HG02885 (cell line): ENCODE measurements at regions not wholly inside any gene's neighbourhood (a gene's known extent, or its start where the extent isn't known, plus 50 kb on each side); places are given as distances from the start of the nearest gene placed in this dataset.
"Not testable (repeated sequence)": the region's sequence is repeated elsewhere in the genome, so short reads cannot be mapped to it uniquely, and the experiment has no call there.

Source experiments
- ATAC-seq: cut with Tn5 transposase; IDR thresholded peaks from one replicate; pipeline ENCODE4 v1.9.1; 2021; ENCODE audit warnings: mild to moderate bottlenecking; ENCODE audit not compliant: unreplicated experiment, poor library complexity

- not testable (repeated sequence) for ATAC-seq
Observed at GRCh38 chr17:27090450-27091042, 203.4 kb upstream of the WSB1 start.

GRCh38 chr17:27091043-27091497 is 202.8 kb upstream of the WSB1 start:
- ATAC-seq = no peak

GRCh38 chr17:27094179-27094578 is 199.7 kb upstream of the WSB1 start:
- ATAC-seq = not testable (repeated sequence)

- not testable (repeated sequence) for ATAC-seq
Observed at GRCh38 chr17:27095821-27096220, 198.1 kb upstream of the WSB1 start.

GRCh38 chr17:27099266-27099665 is 194.6 kb upstream of the WSB1 start:
- not testable (repeated sequence) for ATAC-seq

GRCh38 chr17:27104605-27105221 is 189.2 kb upstream of the WSB1 start:
- not testable (repeated sequence) for ATAC-seq

GRCh38 chr17:27105636-27106035 is 188.3 kb upstream of the WSB1 start:
- ATAC-seq = no peak

- no peak for ATAC-seq
Observed at GRCh38 chr17:27106347-27106981, 187.4 kb upstream of the WSB1 start.

- ATAC-seq = no peak
Observed at GRCh38 chr17:27106982-27107360, 186.9 kb upstream of the WSB1 start.

- not testable (repeated sequence) for ATAC-seq
Observed at GRCh38 chr17:27107386-27108328, 186.3 kb upstream of the WSB1 start.

- no peak for ATAC-seq
Observed at GRCh38 chr17:27109346-27109745, 184.6 kb upstream of the WSB1 start.

- ATAC-seq = no peak
Observed at GRCh38 chr17:27153005-27153404, 140.9 kb upstream of the WSB1 start.

GRCh38 chr17:27155866-27156265 is 138.0 kb upstream of the WSB1 start:
- ATAC-seq = no peak

- no peak for ATAC-seq
Observed at GRCh38 chr17:27157297-27157696, 136.6 kb upstream of the WSB1 start.

- no peak for ATAC-seq
Observed at GRCh38 chr17:27157898-27158297, 136.0 kb upstream of the WSB1 start.

GRCh38 chr17:27158382-27158781 is 135.5 kb upstream of the WSB1 start:
- ATAC-seq = no peak

GRCh38 chr17:27180322-27180721 is 113.6 kb upstream of the WSB1 start:
- ATAC-seq = no peak

GRCh38 chr17:27181379-27181925 is 112.5 kb upstream of the WSB1 start:
- ATAC-seq = not testable (repeated sequence)

- ATAC-seq = no peak
Observed at GRCh38 chr17:27181935-27182334, 112.0 kb upstream of the WSB1 start.

GRCh38 chr17:27197505-27197904 is 96.4 kb upstream of the WSB1 start:
- not testable (repeated sequence) for ATAC-seq
